ENCODE measurements at regions not wholly inside any gene's neighbourhood (a gene's known extent, or its start where the extent isn't known, plus 50 kb on each side); places are given as distances from the start of the nearest gene placed in this dataset.

- Histone ChIP-seq H3K4me3 (ENCODE audit: low read length) (no peak overlapping the region), H3K9me3 (replicated peaks; ENCODE audit: insufficient read depth, low read length) (no peaks in the 10 kb centered on the region), H3K36me3 (replicated peaks; ENCODE audit: insufficient read depth, low read length) (no peaks in the 10 kb centered on the region), H3F3A (ENCODE audit: insufficient read depth, low read length) (no peaks in the 10 kb centered on the region), H3K79me2 (ENCODE audit: low read length) (no peaks in the 10 kb centered on the region), H3K4me2 (ENCODE audit: low read depth, low read length) (no peak overlapping the region), H4K20me1 (ENCODE audit: insufficient read depth, low read length) (no peaks in the 10 kb centered on the region), H3K27me3 (replicated peaks; ENCODE audit: insufficient read depth, low read length) (no peaks in the 10 kb centered on the region), H3K4me1 (ENCODE audit: low read length) (no peaks in the 10 kb centered on the region), H3K27ac (ENCODE audit: low read length) (no peak overlapping the region), H2AFZ (ENCODE audit: low read length) (no peak overlapping the region), H3K9me2 (replicated peaks; ENCODE audit: insufficient read depth, low read length) (no peaks in the 10 kb centered on the region), H3K9ac (ENCODE audit: low read length) (no peak overlapping the region)
- TF ChIP-seq EZH2phosphoT487 (IDR thresholded peaks at IDR 0.05; ENCODE audit: low read length) (no peak), CTCF (IDR thresholded peaks at IDR 0.05; ENCODE audit: low read length) (no peak), EZH2 (optimal IDR thresholded peaks at IDR 0.05; ENCODE audit: low read depth, low read length) (no peak)
- DNase-seq: no peak
Measured at GRCh38 chr1:217921126-217921904, 290.2 kb downstream of the SPATA17 start.

- Histone ChIP-seq H4K20me1 (ENCODE audit: insufficient read depth, low read length) (no peaks in the 10 kb centered on the region), H3K27ac (ENCODE audit: low read length) (no peak overlapping the region), H3K4me3 (ENCODE audit: low read length) (no peak overlapping the region), H3K4me2 (ENCODE audit: low read depth, low read length) (no peak overlapping the region), H2AFZ (ENCODE audit: low read length) (no peak overlapping the region), H3K4me1 (ENCODE audit: low read length) (no peaks in the 10 kb centered on the region), H3K9ac (ENCODE audit: low read length) (no peak overlapping the region), H3K9me2 (replicated peaks; ENCODE audit: insufficient read depth, low read length) (no peaks in the 10 kb centered on the region), H3K36me3 (replicated peaks; ENCODE audit: insufficient read depth, low read length) (no peaks in the 10 kb centered on the region), H3K27me3 (replicated peaks; ENCODE audit: insufficient read depth, low read length) (no peaks in the 10 kb centered on the region), H3F3A (ENCODE audit: insufficient read depth, low read length) (no peaks in the 10 kb centered on the region), H3K79me2 (ENCODE audit: low read length) (no peaks in the 10 kb centered on the region), H3K9me3 (replicated peaks; ENCODE audit: insufficient read depth, low read length) (no peaks in the 10 kb centered on the region)
- no peak for DNase-seq
- TF ChIP-seq CTCF (IDR thresholded peaks at IDR 0.05; ENCODE audit: low read length) (no peak), EZH2 (optimal IDR thresholded peaks at IDR 0.05; ENCODE audit: low read depth, low read length) (no peak), EZH2phosphoT487 (IDR thresholded peaks at IDR 0.05; ENCODE audit: low read length) (no peak)
Measured at GRCh38 chr1:217924924-217925323, 293.8 kb downstream of the SPATA17 start.

- H3K9ac ChIP-seq (ENCODE audit: low read length): no peak overlapping the region
- H3K36me3 ChIP-seq (replicated peaks; ENCODE audit: insufficient read depth, low read length): no peaks in the 10 kb centered on the region
- no peaks in the 10 kb centered on the region for H3K9me2 ChIP-seq (replicated peaks; ENCODE audit: insufficient read depth, low read length)
- no peak overlapping the region for H2AFZ ChIP-seq (ENCODE audit: low read length)
- TF ChIP-seq EZH2 (optimal IDR thresholded peaks at IDR 0.05; ENCODE audit: low read depth, low read length): no peak
- TF ChIP-seq EZH2phosphoT487 (IDR thresholded peaks at IDR 0.05; ENCODE audit: low read length): no peak
- no peaks in the 10 kb centered on the region for H3K9me3 ChIP-seq (replicated peaks; ENCODE audit: insufficient read depth, low read length)
- no peak for DNase-seq
- no peaks in the 10 kb centered on the region for H3F3A ChIP-seq (ENCODE audit: insufficient read depth, low read length)
- no peaks in the 10 kb centered on the region for H3K79me2 ChIP-seq (ENCODE audit: low read length)
- H3K27ac ChIP-seq (ENCODE audit: low read length): no peak overlapping the region
- H4K20me1 ChIP-seq (ENCODE audit: insufficient read depth, low read length): no peaks in the 10 kb centered on the region
- H3K4me2 ChIP-seq (ENCODE audit: low read depth, low read length): no peak overlapping the region
- H3K4me3 ChIP-seq (ENCODE audit: low read length): no peak overlapping the region
- H3K27me3 ChIP-seq (replicated peaks; ENCODE audit: insufficient read depth, low read length): no peaks in the 10 kb centered on the region
- no peaks in the 10 kb centered on the region for H3K4me1 ChIP-seq (ENCODE audit: low read length)
Measured at GRCh38 chr1:217929213-217929885, 298.2 kb downstream of the SPATA17 start.

GRCh38 chr1:217943361-217943760 lies 312.2 kb downstream of the SPATA17 start:
- Histone ChIP-seq H3K4me3 (ENCODE audit: low read length) (no peak overlapping the region), H4K20me1 (ENCODE audit: insufficient read depth, low read length) (no peaks in the 10 kb centered on the region), H3K9me3 (replicated peaks; ENCODE audit: insufficient read depth, low read length) (no peaks in the 10 kb centered on the region), H3K4me2 (ENCODE audit: low read depth, low read length) (no peak overlapping the region), H3K9ac (ENCODE audit: low read length) (no peak overlapping the region), H3K79me2 (ENCODE audit: low read length) (no peaks in the 10 kb centered on the region), H3F3A (ENCODE audit: insufficient read depth, low read length) (no peaks in the 10 kb centered on the region), H3K27ac (ENCODE audit: low read length) (no peak overlapping the region), H3K9me2 (replicated peaks; ENCODE audit: insufficient read depth, low read length) (no peaks in the 10 kb centered on the region), H3K27me3 (replicated peaks; ENCODE audit: insufficient read depth, low read length) (no peaks in the 10 kb centered on the region), H3K36me3 (replicated peaks; ENCODE audit: insufficient read depth, low read length) (no peaks in the 10 kb centered on the region), H3K4me1 (ENCODE audit: low read length) (no peaks in the 10 kb centered on the region), H2AFZ (ENCODE audit: low read length) (no peak overlapping the region)
- no peak for TF ChIP-seq CTCF (IDR thresholded peaks at IDR 0.05; ENCODE audit: low read length)
- no peak for DNase-seq

Data from MM.1S (cell line).